Activated CD8-positive, alpha-beta memory T cell treated with anti-CD3 and anti-CD28 coated beads for 4 hours (primary cell): ENCODE measurements at regions not wholly inside any gene's neighbourhood (a gene's known extent, or its start where the extent isn't known, plus 50 kb on each side); places are given as distances from the start of the nearest gene placed in this dataset.
"Not testable (repeated sequence)": the region's sequence is repeated elsewhere in the genome, so short reads cannot be mapped to it uniquely, and the experiment has no call there.

Experiments
- DNase-seq, 2 donors: peaks; one replicate each; pipeline ENCODE4 v3.0.0-alpha.2; 2020; ENCODE audit warnings: low read depth in 2 of 2

GRCh38 chr1:229920683-229921082 lies 146.4 kb upstream of the GALNT2 start:
- no peak for DNase-seq

- no peak for DNase-seq
Measured at GRCh38 chr1:229922249-229922648, 144.8 kb upstream of the GALNT2 start.

- no peak for DNase-seq
Measured at GRCh38 chr1:229924639-229925038, 142.4 kb upstream of the GALNT2 start.

- DNase-seq: no peak
Measured at GRCh38 chr1:229928767-229929166, 138.3 kb upstream of the GALNT2 start.

DNA sequence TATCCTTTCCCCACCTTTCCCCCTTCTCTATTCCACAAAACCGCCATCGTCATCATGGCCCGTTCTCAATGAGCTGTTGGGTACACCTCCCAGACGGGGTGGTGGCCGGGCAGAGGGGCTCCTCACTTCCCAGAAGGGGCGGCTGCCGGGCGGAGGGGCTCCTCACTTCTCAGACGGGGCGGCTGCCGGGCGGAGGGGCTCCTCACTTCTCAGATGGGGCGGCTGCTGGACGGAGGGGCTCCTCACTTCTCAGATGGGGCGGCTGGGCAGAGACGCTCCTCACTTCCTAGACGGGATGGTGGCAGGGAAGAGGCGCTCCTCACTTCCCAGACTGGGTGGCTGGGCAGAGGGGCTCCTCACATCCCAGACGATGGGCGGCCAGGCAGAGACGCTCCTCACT lies 135.3 kb upstream of the GALNT2 start:
- DNase-seq: not testable (repeated sequence)

- not testable (repeated sequence) for DNase-seq
Measured at GRCh38 chr1:229935157-229935556, 131.9 kb upstream of the GALNT2 start.

GRCh38 chr1:229938551-229938950 lies 128.5 kb upstream of the GALNT2 start:
- no peak for DNase-seq

DNA sequence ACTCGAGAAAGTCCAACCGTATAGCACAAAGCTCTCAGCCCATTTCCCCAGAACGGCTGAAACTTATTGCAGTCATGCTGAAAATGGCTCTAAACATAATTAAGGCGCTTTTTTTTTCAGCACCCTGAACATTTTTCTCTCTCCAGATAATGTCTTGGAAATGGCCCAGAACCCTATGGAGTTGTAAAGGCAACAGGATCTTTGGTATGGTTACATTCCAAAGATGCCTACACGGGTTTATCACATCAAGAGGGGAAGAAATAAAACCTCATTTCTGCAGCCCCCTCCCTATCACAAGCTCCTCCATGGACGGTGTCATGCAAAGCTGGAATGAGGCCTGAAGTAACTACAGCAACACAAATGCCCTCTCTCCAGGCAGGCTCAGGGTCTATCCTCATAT lies 126.4 kb upstream of the GALNT2 start:
- no peak for DNase-seq

- DNase-seq: no peak
Measured at GRCh38 chr1:229941160-229941559, 125.9 kb upstream of the GALNT2 start.

DNA sequence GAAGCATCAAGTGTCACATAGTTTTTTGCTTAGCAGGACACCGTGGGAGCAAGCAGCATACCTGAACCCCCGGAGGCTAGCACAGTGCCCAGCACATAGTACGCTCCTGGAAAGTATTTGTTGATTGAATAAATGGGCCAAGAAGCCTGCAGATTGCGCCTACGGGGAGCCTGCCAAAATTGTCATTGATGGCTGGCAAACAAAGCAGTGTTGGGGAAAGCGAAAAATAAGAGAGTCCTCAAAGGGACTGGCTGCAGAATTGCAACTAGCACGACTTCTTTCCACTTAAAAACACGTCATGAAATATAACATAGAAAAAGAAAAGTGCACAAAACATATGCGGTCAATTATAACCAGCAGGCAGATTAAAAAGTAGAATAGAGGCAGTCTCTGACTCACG lies 125.2 kb upstream of the GALNT2 start:
- DNase-seq: no peak

DNA sequence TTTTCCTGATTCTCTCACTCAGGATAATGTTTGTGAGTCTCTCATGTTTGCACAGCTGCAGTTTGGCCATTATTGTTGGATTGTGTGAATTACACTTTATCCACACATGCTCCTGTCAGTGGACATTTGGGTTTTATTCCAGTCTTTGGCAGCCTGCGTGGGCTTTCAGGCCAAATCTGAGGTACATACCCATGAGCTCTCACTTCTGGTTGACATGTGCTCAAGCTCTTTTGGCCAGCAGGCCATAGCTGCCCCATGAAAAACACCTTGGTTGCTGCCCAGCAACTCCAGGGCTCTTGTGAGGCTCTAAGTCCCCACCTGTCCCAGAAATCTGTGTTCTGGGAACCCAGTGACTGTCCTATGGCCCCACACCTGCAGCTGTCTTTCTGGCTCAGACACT lies 124.5 kb upstream of the GALNT2 start:
- no peak for DNase-seq

DNA sequence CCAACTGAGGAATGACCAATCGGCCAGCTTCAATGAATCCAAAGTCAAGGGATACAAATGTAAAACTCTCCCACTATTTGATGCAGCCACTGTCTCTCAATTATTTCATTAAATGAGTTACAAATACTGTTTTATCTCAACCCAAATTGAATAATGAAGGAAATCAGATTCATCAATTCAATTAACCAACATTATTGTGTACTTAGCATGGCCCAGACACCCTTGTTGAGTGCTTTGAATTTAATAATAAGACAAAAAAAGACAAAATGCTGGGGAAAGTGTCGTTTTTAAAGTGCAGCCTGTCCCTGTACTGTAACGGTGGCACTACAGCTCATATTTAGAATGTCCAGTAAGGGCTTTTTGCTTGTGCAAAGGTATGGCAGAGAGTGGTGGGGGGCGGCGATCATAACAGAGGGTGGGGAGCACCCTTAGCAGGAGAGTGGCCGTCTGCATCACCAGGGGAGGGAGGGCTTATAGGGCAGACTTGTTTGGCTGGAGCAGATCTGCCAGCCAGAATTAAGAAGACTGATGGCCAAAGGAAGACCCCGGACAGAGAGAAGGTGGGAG lies 123.8 kb upstream of the GALNT2 start:
- DNase-seq: no peak

DNA sequence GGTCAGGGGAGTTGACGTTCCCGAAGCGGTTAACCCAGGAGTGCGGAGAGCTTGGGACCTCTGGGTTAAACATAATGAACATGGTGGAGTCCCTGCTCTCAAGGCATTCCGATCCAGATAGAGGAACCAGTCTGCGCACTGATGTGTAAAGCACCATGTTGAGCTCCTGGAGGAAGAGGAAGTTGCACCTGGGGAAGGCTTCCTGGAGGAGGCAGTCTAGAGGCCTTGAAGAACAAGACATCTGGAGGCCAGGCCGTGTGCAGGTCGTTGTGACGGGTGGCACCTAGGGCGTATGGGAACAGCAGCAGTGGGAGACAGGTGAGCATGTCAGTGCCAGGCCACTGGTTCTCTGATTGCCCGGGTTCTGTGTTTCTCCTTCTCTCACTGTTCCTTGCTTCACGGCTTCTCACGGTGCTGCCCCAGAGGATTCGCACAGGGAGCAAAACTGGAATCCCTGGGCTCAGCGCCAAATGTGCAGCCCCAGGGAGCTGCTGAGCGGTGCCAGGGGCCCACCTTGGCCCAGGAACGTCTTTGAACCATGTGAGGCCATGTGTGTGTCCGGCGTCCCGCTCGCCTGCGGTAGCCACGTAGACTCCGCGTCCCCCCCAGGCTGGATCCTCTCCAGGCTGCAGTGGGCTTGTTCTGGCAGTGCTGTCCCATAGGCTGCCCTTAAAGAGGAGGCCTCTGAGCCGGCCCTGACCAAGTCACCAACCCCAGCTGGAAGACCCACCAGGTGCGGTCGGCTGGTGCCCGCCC lies 122.9 kb upstream of the GALNT2 start:
- no peak for DNase-seq

DNA sequence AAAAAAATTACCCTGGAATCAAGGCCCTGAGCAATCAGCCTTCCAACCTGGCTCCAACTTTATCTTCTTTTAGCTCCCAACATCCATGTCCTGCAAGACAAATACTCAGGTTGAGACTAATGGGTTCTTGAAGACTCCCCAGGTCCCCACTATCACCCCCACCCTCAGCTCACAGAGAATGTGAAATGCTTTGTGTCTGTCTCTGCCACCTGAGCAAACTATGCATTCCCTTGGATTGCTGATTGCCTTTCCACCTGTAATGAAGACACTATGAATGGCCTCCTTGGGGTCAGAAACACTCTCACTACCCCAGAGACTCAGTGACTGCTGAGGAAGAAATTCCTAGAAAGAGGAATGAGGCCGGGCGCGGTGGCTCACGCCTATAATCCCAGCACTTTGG lies 121.2 kb upstream of the GALNT2 start:
- no peak for DNase-seq

- DNase-seq: no peak
Measured at GRCh38 chr1:229947968-229948367, 119.1 kb upstream of the GALNT2 start.

DNA sequence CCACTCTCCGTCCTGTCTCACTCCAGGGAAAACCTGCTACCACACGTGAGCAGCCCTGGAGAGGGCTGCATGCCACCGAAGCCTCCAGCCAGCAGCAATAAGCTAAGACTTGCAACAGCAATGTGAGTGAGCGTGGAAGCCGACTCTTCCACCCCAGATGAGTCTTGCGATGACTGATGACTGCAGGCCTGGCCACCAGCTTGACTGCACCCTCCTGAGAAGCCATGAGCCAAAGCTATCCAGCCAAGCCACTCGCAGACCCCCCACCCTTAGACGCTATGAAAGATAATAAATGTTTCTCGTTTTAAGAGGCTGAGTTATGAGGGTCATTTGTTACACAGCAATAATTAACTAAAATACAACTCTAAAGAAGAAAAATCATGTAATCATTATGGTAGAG lies 118.6 kb upstream of the GALNT2 start:
- no peak for DNase-seq

- no peak for DNase-seq
Measured at GRCh38 chr1:229949500-229949899, 117.5 kb upstream of the GALNT2 start.

- DNase-seq: no peak
Measured at GRCh38 chr1:229950020-229950419, 117.0 kb upstream of the GALNT2 start.

DNA sequence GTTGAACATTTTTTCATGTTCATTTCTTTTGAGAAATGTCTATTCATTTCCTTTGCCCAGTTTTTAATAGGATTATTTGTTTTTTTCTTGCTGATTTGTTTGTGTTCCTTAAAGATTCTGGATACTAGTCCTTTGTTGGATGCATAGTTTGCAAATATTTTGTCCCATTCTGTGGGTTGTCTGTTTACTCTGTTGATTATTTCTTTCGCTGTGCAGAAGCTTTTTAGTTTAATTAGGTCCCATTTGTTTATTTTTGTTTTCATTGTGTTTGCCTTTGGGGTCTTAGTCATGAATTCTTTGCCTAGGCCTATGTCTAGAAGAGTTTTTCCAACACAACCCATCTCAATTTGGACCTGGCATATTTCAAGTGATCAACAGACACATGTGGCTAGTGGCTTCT lies 116.1 kb upstream of the GALNT2 start:
- no peak for DNase-seq

DNA sequence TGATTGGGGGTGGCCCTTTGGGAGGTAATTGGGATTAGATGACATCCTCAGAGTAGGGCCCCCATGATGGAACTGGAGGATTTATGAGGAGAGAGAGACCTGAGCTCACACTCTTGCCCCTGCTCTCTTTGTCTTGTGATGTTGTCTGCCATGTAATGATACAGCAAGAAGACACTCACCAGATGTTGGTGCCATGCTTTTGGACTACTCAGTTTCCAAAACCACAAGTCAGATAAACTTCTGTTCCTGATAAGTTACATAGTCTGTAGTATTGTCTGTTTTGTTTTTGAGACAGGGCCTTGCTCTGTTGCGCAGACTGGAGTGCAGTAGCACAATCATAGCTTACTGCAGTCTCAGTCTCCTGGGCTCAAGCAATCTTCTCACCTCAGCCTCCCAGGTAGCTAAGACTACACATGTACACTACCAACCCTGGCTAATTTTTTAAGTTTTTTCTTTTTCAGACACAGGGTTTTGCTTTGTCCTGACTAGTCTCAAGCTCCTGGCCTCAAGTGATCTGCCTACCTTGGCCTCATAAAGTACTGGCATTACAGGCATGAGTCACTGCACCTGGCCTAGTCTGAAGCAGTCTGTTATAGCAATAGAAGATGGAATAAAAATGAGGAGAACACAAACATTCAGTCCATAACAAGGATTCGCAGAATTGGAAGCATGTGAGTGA lies 115.0 kb upstream of the GALNT2 start:
- no peak for DNase-seq

DNA sequence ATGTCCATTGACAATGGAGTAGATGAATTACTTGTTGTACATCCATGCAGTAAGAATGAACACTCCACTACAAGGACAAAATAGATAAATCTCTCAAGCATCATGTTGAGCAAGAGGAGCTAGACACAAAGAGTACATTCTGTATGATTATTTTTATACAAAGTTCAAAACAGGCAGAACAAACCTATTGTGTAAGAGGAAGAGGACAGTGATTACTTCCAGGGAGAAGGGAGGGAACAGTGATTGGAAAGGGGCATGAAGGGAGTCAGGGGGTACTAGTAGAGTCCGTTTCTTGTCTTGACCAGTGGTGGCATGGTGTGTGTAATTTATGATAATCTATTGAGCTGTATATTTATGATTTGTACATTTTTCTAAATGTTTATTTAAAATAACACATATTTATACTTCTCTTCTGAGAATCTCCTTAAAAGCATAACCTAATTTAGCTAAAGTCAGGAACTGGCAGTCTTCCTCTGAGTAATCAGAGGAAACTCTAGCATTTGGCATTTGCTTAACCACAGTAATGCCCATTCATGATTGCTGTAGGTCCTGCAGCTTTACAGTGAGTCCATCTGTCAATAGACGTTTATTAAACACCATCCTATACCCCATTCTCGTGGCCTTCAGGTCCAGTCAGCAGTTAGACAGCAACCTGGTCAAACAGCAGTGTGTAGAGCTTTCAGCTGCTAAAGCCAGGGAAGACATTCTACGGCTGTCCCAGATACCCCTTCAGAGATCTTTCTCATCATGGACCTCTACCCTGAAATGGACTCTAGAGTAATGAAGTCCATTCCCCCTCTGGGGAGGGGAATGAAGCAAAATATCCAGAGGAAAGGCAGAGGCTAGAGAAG lies 114.1 kb upstream of the GALNT2 start:
- no peak for DNase-seq

- DNase-seq: no peak
Measured at GRCh38 chr1:229953736-229954326, 113.2 kb upstream of the GALNT2 start.
